Colonic mucosa (tissue), 4 donors: ENCODE measurements at regions not wholly inside any gene's neighbourhood (a gene's known extent, or its start where the extent isn't known, plus 50 kb on each side); places are given as distances from the start of the nearest gene placed in this dataset.

ENCODE experiments used
- DNase-seq: peaks from one replicate; pipeline ENCODE4 v3.0.0-alpha.2; 2020
- H3K27ac ChIP-seq: fragments of 200-600 bp; one replicate; pipeline ENCODE4 v1.8.0; 2021
- H3K27me3 ChIP-seq: fragments of 200-600 bp; one replicate; pipeline ENCODE4 v1.8.0; 2021
- H3K36me3 ChIP-seq: fragments of 200-600 bp; one replicate; pipeline ENCODE4 v1.8.0; 2021
- H3K4me1 ChIP-seq: fragments of 200-600 bp; one replicate; pipeline ENCODE4 v1.8.0; 2021; ENCODE audit warnings: mild to moderate bottlenecking
- H3K4me3 ChIP-seq: fragments of 200-600 bp; one replicate; pipeline ENCODE4 v1.8.0; 2021
- H3K9ac ChIP-seq, 2 donors: one replicate each; pipeline ENCODE4 v1.7.0; 2013; ENCODE audit warnings: control low read depth in 2 of 2, low read depth in 2 of 2, low read length in 2 of 2
- H3K9me3 ChIP-seq: fragments of 200-600 bp; one replicate; pipeline ENCODE4 v1.8.0; 2021
- intact Hi-C: fragments of 100-400 bp; cut with DNase I; formaldehyde crosslinking; loops from one replicate; pipeline ENCODE4 v1.14.1; 2022
- TF ChIP-seq, protein P1 (sequence below): fragments of 200-600 bp; IDR thresholded peaks from one replicate; pipeline ENCODE4 v1.8.0; 2022; ENCODE audit warnings: antibody characterized with exemption, mild to moderate bottlenecking
- donor health status: healthy.
- donor health status: DM: no; HTN: no; CAD: no.
- donor health status: DM: no; HTN: no; CAD: no.

DNA sequence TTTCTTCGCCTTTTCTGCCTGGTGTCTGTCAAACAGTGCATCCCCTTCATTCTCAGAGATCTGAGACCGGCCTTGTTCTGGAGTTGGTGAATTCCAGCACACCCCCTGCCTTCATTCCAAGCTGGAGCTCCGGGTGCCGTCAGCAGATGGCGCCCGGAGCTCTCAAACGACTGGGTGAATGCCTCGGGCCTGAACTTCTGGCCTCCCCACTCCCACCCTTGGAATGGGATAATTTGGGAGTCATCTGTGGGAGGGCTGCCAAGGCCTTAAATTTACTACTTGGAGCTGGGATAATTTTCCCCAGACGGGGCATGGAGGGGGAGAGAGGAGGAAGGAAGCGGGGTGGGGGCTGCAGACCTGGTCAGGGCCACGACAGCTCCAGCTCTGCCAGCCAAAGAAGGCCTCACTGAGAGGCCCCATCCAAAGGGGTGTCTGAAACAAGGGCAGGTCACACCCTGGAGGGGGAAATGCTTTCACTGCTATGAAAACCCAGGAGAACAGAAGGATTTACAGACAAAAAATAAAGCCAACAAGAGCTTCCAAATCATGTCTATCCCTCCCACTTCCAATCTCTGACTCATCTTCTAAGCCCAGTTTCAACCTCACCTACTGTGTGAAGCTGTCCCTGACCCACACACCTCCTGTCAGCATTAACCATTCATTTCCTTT lies 187.9 kb downstream of the OPA1 start:
- no peak overlapping the region for H3K27ac ChIP-seq

GRCh38 chr3:193782276-193782647 lies 189.3 kb downstream of the OPA1 start:
- Histone ChIP-seq H3K4me3 (no peak overlapping the region), H3K27me3 (no peaks in the 10 kb centered on the region), H3K9ac (peak overlapping the region in 1 of 2 donors; percentile 22), H3K4me1 (no peaks in the 10 kb centered on the region), H3K9me3 (no peaks in the 10 kb centered on the region), H3K36me3 (no peaks in the 10 kb centered on the region), H3K27ac (no peak overlapping the region)
- DNase-seq: peak; percentile 46
- TF ChIP-seq, protein P1, sequence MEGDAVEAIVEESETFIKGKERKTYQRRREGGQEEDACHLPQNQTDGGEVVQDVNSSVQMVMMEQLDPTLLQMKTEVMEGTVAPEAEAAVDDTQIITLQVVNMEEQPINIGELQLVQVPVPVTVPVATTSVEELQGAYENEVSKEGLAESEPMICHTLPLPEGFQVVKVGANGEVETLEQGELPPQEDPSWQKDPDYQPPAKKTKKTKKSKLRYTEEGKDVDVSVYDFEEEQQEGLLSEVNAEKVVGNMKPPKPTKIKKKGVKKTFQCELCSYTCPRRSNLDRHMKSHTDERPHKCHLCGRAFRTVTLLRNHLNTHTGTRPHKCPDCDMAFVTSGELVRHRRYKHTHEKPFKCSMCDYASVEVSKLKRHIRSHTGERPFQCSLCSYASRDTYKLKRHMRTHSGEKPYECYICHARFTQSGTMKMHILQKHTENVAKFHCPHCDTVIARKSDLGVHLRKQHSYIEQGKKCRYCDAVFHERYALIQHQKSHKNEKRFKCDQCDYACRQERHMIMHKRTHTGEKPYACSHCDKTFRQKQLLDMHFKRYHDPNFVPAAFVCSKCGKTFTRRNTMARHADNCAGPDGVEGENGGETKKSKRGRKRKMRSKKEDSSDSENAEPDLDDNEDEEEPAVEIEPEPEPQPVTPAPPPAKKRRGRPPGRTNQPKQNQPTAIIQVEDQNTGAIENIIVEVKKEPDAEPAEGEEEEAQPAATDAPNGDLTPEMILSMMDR: no peak
- intact Hi-C loops: loop anchor here (10.0 kb wide), 2 partner anchors 183 to 213 kb away; no protein-coding TSS in a partner anchor

More for the DNA sequence above, 187.9 kb downstream of the OPA1 start:
- peak; percentile 79 for DNase-seq
- no peaks in the 10 kb centered on the region for H3K9me3 ChIP-seq
- no peaks in the 10 kb centered on the region for H3K36me3 ChIP-seq
- H3K27me3 ChIP-seq: no peaks in the 10 kb centered on the region
- intact Hi-C loops: loop anchor here (2.0 to 10.0 kb wide), 4 partner anchors 184 to 536 kb away; partner anchors contain the start of gene HES1
- H3K4me3 ChIP-seq: no peak overlapping the region
- peak overlapping the region in 1 of 2 donors; percentile 16 for H3K9ac ChIP-seq
- TF ChIP-seq, protein P1: peak; percentile 57
- H3K4me1 ChIP-seq: no peaks in the 10 kb centered on the region

GRCh38 chr3:193782747-193783146 lies 189.7 kb downstream of the OPA1 start:
- H3K27ac ChIP-seq: no peak overlapping the region
- no peaks in the 10 kb centered on the region for H3K27me3 ChIP-seq
- peak overlapping the region in 1 of 2 donors; percentile 22 for H3K9ac ChIP-seq
- TF ChIP-seq, protein P1: no peak
- no peaks in the 10 kb centered on the region for H3K36me3 ChIP-seq
- DNase-seq: no peak
- H3K9me3 ChIP-seq: no peaks in the 10 kb centered on the region
- no peak overlapping the region for H3K4me3 ChIP-seq
- H3K4me1 ChIP-seq: no peaks in the 10 kb centered on the region
- intact Hi-C loops: loop anchor here (10.0 kb wide), 2 partner anchors 182 to 212 kb away; no protein-coding TSS in a partner anchor

GRCh38 chr3:193783166-193783896 lies 190.3 kb downstream of the OPA1 start:
- no peak overlapping the region for H3K9ac ChIP-seq
- intact Hi-C loops: loop anchor here (10.0 kb wide), 2 partner anchors 181 to 211 kb away; no protein-coding TSS in a partner anchor
- no peaks in the 10 kb centered on the region for H3K4me1 ChIP-seq
- no peaks in the 10 kb centered on the region for H3K9me3 ChIP-seq
- no peak overlapping the region for H3K4me3 ChIP-seq
- H3K27ac ChIP-seq: no peak overlapping the region
- no peaks in the 10 kb centered on the region for H3K36me3 ChIP-seq
- DNase-seq: no peak
- TF ChIP-seq, protein P1: no peak
- H3K27me3 ChIP-seq: no peaks in the 10 kb centered on the region

DNA sequence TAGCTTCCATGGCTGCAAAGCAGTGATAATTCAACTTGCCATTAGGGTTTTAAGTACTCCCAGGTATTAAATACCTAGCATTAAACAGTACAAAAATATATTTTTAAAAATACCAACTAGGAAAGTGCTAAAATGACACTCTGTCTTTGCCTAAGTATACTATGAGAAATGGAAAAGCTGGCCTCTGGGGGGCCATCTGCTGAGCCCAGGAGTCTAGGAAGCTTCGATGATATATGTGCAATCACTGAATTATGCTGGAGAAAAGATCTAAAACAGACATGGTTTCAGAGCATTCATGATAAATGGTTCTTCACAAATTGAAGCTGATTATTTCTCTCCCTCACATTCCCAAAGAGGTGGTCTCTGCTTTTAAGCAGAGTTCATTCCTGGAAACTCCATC lies 191.8 kb downstream of the OPA1 start:
- TF ChIP-seq, protein P1: no peak
- no peak for DNase-seq
- H3K4me1 ChIP-seq: no peaks in the 10 kb centered on the region
- no peaks in the 10 kb centered on the region for H3K9me3 ChIP-seq
- no peak overlapping the region for H3K9ac ChIP-seq
- no peaks in the 10 kb centered on the region for H3K36me3 ChIP-seq
- intact Hi-C loops: loop anchor here (10.0 kb wide), 2 partner anchors 180 to 210 kb away; no protein-coding TSS in a partner anchor
- no peak overlapping the region for H3K27ac ChIP-seq
- no peaks in the 10 kb centered on the region for H3K27me3 ChIP-seq
- H3K4me3 ChIP-seq: no peak overlapping the region
